Cardiac muscle cell (in vitro differentiated cells and primary cell): ENCODE measurements at regions not wholly inside any gene's neighbourhood (a gene's known extent, or its start where the extent isn't known, plus 50 kb on each side); places are given as distances from the start of the nearest gene placed in this dataset.

ENCODE experiments used
- DNase-seq, 2 donors: peaks; one replicate each; pipeline versions ENCODE4 v3.0.0 to v3.0.0-alpha.2; 2010 to 2017; ENCODE audit warnings: low read depth in 1 of 2, low spot score in 1 of 2
- H3K27ac ChIP-seq: fragments of 200-600 bp; sonication (generic); 2 replicates; pipeline ENCODE4 v1.5.1; 2016
- H3K27me3 ChIP-seq: fragments of 200-600 bp; sonication (generic); 2 replicates; pipeline ENCODE4 v1.6.0; 2016; ENCODE audit warnings: control low read depth
- H3K36me3 ChIP-seq: fragments of 200-600 bp; sonication (generic); 2 replicates; pipeline ENCODE4 v1.5.1; 2016; ENCODE audit warnings: control low read depth
- H3K4me1 ChIP-seq: fragments of 200-600 bp; sonication (generic); 2 replicates; pipeline ENCODE4 v1.8.1; 2017; ENCODE audit warnings: low read depth, mild to moderate bottlenecking, mixed run types
- H3K4me3 ChIP-seq: fragments of 200-600 bp; sonication (generic); 2 replicates; pipeline ENCODE4 v1.5.1; 2016; ENCODE audit warnings: mild to moderate bottlenecking
- H3K9me3 ChIP-seq: fragments of 200-600 bp; sonication (generic); 2 replicates; pipeline ENCODE4 v1.5.1; 2017; ENCODE audit warnings: low read depth, mild to moderate bottlenecking, control low read depth
- TF ChIP-seq, protein P1 (sequence below): IDR thresholded peaks from 2 replicates; pipeline ENCODE4 v1.5.1; 2012; ENCODE audit warnings: low read depth, mild to moderate bottlenecking, low read length

DNA sequence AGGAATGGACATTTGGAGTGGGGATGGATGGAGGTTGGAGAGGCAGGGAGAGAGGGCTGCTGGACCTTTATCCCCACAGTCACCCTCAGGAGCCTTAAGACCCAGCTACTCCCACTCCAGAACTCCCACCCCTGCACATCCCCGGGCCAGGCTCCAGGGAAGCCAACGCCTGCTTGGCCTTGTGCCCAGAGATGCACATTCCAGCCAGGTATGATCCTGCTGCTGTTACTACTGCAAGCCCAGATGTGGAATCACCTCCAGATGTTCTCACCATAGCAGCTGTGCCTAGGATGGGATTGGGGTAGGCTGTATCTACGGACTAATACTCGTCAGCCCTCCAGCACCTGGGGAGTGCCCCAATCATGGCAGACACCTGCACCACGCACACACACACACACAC lies 71.7 kb downstream of the ZFP36L2 start:
- Histone ChIP-seq H3K27ac (no peak overlapping the region), H3K27me3 (no peaks in the 10 kb centered on the region)
- DNase-seq = no peak

DNA sequence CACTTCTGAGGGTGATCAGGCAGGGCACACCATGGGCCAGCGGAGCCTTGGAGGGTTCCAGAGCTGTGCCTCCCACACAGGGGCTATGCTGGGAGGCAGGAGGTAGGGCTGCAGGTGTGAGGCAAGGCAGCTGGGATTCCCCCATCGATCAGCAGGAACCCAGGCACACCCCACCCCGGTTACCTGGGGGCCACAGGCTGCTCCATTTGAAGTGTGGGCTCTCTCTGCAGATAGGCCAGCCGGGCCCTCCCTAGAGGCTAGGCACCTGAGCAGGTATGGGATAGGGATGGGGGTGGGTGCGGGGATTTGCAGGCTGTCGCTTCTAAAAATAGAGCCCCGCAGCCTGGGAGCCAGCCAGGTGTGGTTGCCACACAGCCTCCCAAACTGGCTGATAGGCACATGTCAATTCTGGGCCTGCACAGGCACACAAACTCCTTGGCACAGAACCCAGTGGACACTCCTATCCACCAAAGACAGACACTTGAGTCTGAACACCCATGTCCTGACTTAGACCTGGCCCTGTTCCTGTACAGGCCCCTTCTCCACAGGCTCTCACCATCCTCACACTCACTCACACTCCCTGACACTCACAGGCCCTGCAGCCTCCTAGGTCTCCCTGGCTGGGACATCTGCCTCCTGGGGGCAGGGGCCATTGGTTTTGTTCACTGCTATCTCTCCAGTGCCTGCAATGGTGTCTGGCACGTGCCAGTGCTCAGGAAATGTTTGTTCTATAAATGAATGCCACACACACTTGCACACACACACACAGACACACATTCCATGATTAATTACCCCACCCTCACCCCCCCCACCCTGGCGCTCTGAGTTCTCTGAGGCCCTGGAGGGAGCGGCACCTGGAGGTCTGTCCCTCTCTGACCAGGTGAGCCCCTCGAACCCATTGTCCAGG lies 73.4 kb downstream of the ZFP36L2 start:
- no peaks in the 10 kb centered on the region for H3K9me3 ChIP-seq
- H3K36me3 ChIP-seq = no peaks in the 10 kb centered on the region
- no peaks in the 10 kb centered on the region for H3K27me3 ChIP-seq
- DNase-seq = no peak
- TF ChIP-seq, protein P1, sequence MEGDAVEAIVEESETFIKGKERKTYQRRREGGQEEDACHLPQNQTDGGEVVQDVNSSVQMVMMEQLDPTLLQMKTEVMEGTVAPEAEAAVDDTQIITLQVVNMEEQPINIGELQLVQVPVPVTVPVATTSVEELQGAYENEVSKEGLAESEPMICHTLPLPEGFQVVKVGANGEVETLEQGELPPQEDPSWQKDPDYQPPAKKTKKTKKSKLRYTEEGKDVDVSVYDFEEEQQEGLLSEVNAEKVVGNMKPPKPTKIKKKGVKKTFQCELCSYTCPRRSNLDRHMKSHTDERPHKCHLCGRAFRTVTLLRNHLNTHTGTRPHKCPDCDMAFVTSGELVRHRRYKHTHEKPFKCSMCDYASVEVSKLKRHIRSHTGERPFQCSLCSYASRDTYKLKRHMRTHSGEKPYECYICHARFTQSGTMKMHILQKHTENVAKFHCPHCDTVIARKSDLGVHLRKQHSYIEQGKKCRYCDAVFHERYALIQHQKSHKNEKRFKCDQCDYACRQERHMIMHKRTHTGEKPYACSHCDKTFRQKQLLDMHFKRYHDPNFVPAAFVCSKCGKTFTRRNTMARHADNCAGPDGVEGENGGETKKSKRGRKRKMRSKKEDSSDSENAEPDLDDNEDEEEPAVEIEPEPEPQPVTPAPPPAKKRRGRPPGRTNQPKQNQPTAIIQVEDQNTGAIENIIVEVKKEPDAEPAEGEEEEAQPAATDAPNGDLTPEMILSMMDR = no peak
- no peak overlapping the region for H3K27ac ChIP-seq
- no peaks in the 10 kb centered on the region for H3K4me1 ChIP-seq
- no peak overlapping the region for H3K4me3 ChIP-seq

More for the DNA sequence above, 71.7 kb downstream of the ZFP36L2 start:
- Histone ChIP-seq H3K9me3 (no peaks in the 10 kb centered on the region), H3K4me3 (no peak overlapping the region), H3K36me3 (no peaks in the 10 kb centered on the region), H3K4me1 (peaks cover under 1% of the 10 kb centered on the region)
- TF ChIP-seq, protein P1 = no peak

DNA sequence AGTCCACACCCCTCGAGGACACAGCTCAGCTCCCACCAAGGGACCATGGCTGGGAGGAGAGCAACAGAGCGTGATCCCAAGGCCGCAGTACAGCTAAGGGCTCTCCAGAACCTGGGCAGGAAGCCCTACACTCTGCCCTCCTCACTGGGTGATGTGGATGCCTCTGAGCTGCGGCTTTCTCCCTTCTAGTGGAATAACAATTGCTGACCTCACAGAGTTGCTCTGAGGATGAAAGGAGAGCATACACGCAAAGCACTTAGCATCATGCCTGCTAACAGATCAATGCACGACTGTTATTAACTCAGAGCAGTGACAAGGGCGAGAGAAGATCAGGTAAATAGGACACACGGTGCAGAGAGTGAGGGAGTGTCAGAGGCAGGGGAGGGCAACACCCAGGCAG lies 74.2 kb downstream of the ZFP36L2 start:
- no peak overlapping the region for H3K27ac ChIP-seq
- no peaks in the 10 kb centered on the region for H3K36me3 ChIP-seq
- no peak overlapping the region for H3K4me3 ChIP-seq
- no peaks in the 10 kb centered on the region for H3K9me3 ChIP-seq
- no peaks in the 10 kb centered on the region for H3K27me3 ChIP-seq
- DNase-seq = no peak
- TF ChIP-seq, protein P1 = no peak
- H3K4me1 ChIP-seq = no peaks in the 10 kb centered on the region

DNA sequence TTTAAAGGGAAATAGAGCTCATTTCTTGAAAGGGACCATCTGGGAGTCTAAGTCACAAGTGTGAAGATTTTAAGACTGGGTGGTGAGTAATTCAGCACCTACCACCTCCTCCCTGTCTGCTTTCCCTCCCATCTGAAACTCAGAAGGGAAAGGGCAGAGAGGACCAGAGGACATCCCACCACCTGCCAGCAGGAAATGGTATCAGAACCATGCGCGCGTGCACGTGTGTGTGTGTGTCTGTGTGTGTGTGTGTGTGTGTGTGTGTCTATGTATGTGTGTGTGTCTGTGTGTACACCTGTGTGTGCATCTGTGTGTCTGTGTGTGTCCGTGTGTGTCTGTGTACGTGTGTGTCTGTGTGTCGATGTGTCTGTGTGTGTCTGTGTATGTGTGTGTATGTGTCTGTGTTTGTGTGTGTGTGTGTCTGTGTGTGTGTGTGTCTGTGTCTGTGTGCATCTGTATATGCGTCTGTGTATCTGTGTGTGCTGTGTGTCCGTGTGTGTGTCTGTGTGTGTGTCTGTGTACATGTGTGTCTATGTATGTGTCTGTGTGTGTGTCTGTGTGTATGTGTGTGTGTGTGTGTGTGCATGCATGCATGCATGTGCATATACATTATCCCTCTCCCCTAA lies 76.8 kb downstream of the ZFP36L2 start:
- H3K4me1 ChIP-seq = no peaks in the 10 kb centered on the region
- H3K36me3 ChIP-seq = no peaks in the 10 kb centered on the region
- no peak overlapping the region for H3K27ac ChIP-seq
- no peaks in the 10 kb centered on the region for H3K27me3 ChIP-seq
- DNase-seq = no peak
- TF ChIP-seq, protein P1 = no peak
- H3K4me3 ChIP-seq = no peak overlapping the region
- H3K9me3 ChIP-seq = no peaks in the 10 kb centered on the region

DNA sequence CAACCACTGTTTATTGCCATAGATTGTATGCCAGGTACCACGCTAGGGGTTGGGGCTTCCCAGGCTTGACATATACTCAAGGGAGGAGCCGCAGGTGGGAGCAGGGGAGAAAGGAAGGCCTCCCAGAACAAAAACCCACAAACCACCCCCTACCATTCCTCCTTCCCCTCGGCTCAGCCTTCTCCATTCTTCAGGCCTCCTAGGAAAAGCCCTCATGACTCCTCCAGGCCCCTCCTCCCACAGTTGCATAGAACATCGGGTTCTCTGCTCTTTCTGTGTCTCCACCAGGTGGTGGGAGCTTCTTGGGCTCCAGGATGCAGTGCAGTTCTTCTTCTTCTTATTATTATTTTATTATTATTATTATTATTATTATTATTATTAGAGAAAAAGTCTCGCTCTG lies 80.3 kb downstream of the ZFP36L2 start:
- H3K36me3 ChIP-seq = no peaks in the 10 kb centered on the region
- TF ChIP-seq, protein P1 = no peak
- no peak overlapping the region for H3K4me3 ChIP-seq
- H3K4me1 ChIP-seq = no peaks in the 10 kb centered on the region
- no peak overlapping the region for H3K27ac ChIP-seq
- H3K9me3 ChIP-seq = no peaks in the 10 kb centered on the region
- no peaks in the 10 kb centered on the region for H3K27me3 ChIP-seq
- DNase-seq = no peak
